HEK293T (cell line): ENCODE measurements at regions not wholly inside any gene's neighbourhood (a gene's known extent, or its start where the extent isn't known, plus 50 kb on each side); places are given as distances from the start of the nearest gene placed in this dataset.

Experiments
- CTCF ChIA-PET: fragments of 350-600 bp; formaldehyde crosslinking; extraction: SDS; loops from one replicate; lab custom pipeline; 2021; ENCODE audit warnings: antibody characterized with exemption, inconsistent platforms; lab: Yijun Ruan, JAX
- POLR2A ChIA-PET: fragments of 350-600 bp; formaldehyde crosslinking; extraction: SDS; loops from one replicate; lab custom pipeline; 2020; ENCODE audit warnings: antibody characterized with exemption, inconsistent platforms; lab: Yijun Ruan, JAX
- DNase-seq: peaks from one replicate; pipeline ENCODE4 v3.0.0; 2012; ENCODE audit warnings: mixed read lengths; ENCODE audit errors: extremely low spot score
- ARNT ChIP-seq: fragments of 450-650 bp; IDR thresholded peaks from 2 replicates; pipeline ENCODE4 v1.6.1; 2017; ENCODE audit warnings: mild to moderate bottlenecking
- BHLHE40 ChIP-seq: fragments of 450-650 bp; IDR thresholded peaks from 2 replicates; pipeline ENCODE4 v1.6.1; 2016; ENCODE audit warnings: mild to moderate bottlenecking, moderate library complexity, borderline replicate concordance
- CTBP1 ChIP-seq: fragments of 450-650 bp; IDR thresholded peaks from 2 replicates; pipeline ENCODE4 v1.6.1; 2016; ENCODE audit warnings: borderline replicate concordance
- ELF4 ChIP-seq: fragments of 450-650 bp; IDR thresholded peaks from 2 replicates; pipeline ENCODE4 v1.6.1; 2017; ENCODE audit warnings: antibody characterized with exemption
- FOXA1 ChIP-seq: fragments of 450-650 bp; IDR thresholded peaks from 2 replicates; pipeline ENCODE4 v1.6.1; 2016; ENCODE audit warnings: mild to moderate bottlenecking
- FOXK2 ChIP-seq: fragments of 450-650 bp; IDR thresholded peaks from 2 replicates; pipeline ENCODE4 v1.6.1; 2016; ENCODE audit warnings: mild to moderate bottlenecking
- FOXM1 ChIP-seq: fragments of 450-650 bp; IDR thresholded peaks from 2 replicates; pipeline ENCODE4 v1.6.1; 2017; ENCODE audit warnings: mild to moderate bottlenecking, borderline replicate concordance
- HDGF ChIP-seq: fragments of 450-650 bp; IDR thresholded peaks from 2 replicates; pipeline ENCODE4 v1.6.1; 2017; ENCODE audit warnings: antibody characterized with exemption, borderline replicate concordance
- L3MBTL2 ChIP-seq: fragments of 450-650 bp; conservative IDR thresholded peaks from 2 replicates; pipeline ENCODE4 v1.6.1; 2016; ENCODE audit warnings: mild to moderate bottlenecking
- LEF1 ChIP-seq: fragments of 450-650 bp; IDR thresholded peaks from 2 replicates; pipeline ENCODE4 v1.6.1; 2017; ENCODE audit warnings: mild to moderate bottlenecking, borderline replicate concordance
- NFRKB ChIP-seq: fragments of 450-650 bp; IDR thresholded peaks from 2 replicates; pipeline ENCODE4 v1.6.1; 2016; ENCODE audit warnings: mild to moderate bottlenecking, moderate library complexity
- PKNOX1 ChIP-seq: fragments of 450-650 bp; IDR thresholded peaks from 2 replicates; pipeline ENCODE4 v1.6.1; 2016
- SP1 ChIP-seq: fragments of 450-650 bp; IDR thresholded peaks from 2 replicates; pipeline ENCODE4 v1.6.1; 2017
- SUZ12 ChIP-seq: fragments of 450-650 bp; IDR thresholded peaks from 2 replicates; pipeline ENCODE4 v1.6.1; 2016; ENCODE audit warnings: mild to moderate bottlenecking
- TARDBP ChIP-seq: fragments of 450-650 bp; IDR thresholded peaks from 2 replicates; pipeline ENCODE4 v1.6.1; 2016
- ZNF384 ChIP-seq: fragments of 450-650 bp; IDR thresholded peaks from 2 replicates; pipeline ENCODE4 v1.6.1; 2016

DNA sequence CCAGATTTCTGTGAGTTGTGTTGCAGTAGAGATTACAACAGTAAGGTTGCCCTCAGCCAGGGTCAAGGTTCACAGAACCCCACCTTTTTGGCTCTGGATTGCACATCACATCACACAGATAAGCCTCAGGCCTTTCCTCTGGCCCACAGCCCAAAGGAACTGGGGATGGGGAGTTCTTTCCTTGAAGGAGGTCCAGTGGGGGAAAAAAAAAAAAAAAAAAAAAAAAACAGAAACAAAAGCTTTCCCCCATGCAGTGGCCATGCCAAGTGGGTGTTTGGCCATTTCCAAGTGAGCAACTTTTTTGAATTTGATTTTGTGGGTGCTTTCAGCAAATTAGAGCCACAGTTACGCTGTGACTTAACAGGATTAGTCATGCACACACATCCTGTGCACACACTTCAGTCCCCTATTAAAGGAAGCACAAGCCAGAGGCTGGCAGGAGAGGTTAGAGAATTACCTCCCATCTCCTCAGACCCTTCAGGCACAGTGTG lies 79.3 kb upstream of the NANOS1 start:
- ChIA-PET CTCF (no interaction called here), POLR2A (no interaction called here)
- TF ChIP-seq L3MBTL2, result no peak
- no peak for TF ChIP-seq BHLHE40
- no peak for TF ChIP-seq ARNT
- no peak for TF ChIP-seq FOXK2
- no peak for TF ChIP-seq FOXM1
- no peak for DNase-seq

GRCh38 chr10:118950997-118951637 lies 78.4 kb upstream of the NANOS1 start:
- no peak for DNase-seq
- POLR2A ChIA-PET, result interaction anchor here (0.7 kb wide), 1 partner anchor 10 kb away, joined by 3 read pairs; no protein-coding TSS in a partner anchor
- no peak for TF ChIP-seq BHLHE40
- TF ChIP-seq PKNOX1, result 0 out of 2 replicates have a peak, but pooled peaks have one; percentile 2
- CTCF ChIA-PET, result interaction anchor here (0.7 kb wide), 1 partner anchor 9 kb away, joined by 4 read pairs; no protein-coding TSS in a partner anchor

DNA sequence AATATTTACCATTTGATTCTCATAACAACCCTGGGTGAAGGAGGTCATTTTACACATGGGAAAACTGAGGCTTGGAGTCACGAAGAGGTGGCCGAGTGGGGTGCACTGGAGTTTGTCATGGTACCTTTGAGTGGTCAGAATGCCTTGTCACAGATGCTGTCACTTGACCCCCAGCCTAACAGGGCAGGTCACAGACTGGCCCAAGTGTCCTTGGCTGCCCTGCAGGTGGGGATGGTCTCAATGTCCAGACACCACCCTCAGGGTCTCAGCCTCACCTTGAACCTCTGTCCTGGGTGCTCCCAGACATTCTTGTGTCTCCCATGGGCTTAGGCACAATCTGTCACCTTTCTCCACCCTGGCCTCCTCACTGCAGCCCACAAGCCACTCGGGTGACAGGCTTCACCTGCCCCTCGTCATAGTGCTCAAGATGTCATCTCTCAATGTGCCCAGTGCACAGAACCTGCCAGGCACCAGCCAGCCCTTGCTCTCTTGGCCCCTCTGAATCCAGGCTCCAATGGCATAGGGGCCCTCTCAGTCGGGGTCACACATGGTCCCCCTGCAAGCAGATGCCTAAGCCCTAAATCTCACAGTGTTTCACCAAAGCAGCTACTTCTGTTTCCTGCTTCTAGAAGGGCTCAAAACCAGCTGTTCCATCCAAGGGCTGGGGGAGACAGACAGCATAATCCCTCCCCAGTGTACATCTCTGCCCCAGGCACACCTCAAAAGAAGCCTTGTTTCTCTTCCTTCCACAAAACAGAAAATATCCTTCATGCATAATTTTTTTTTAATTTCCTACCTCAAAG lies 76.8 kb upstream of the NANOS1 start:
- peak; percentile 5 for DNase-seq
- ChIA-PET POLR2A (no interaction called here), CTCF (interaction anchor here (0.7 kb wide), 1 partner anchor 10 kb away, joined by 6 read pairs; no protein-coding TSS in a partner anchor)
- TF ChIP-seq FOXK2 (no peak), LEF1 (no peak), HDGF (no peak)

GRCh38 chr10:118953598-118954393 lies 75.7 kb upstream of the NANOS1 start:
- ChIA-PET POLR2A (no interaction called here), CTCF (no interaction called here)
- TF ChIP-seq NFRKB (no peak), FOXA1 (no peak), HDGF (no peak), ZNF384 (no peak), SP1 (no peak), FOXK2 (no peak), TARDBP (no peak), SUZ12 (no peak), PKNOX1 (no peak), FOXM1 (no peak), L3MBTL2 (no peak), BHLHE40 (no peak), ARNT (no peak), ELF4 (no peak), LEF1 (no peak), CTBP1 (no peak)
- DNase-seq, result peak; percentile 5

DNA sequence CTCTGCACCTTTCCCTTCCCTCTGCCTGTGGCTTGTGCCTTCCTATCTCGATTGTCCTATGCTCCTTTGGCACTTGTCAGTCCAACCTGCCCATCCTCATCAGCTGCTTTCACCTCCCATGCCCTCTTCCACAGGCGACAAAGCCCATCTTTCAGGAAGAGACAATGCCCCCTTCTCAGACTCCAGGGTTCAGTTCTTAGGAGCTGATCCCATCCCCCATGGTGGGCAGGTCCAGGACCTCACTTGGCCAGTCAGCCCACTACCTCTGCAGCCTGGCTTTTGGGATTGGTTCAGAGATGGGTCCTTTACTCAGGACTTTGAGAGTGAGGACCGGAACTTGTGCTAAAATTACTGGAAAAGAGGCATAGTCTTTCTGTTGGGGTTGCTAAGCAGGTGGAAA lies 74.0 kb upstream of the NANOS1 start:
- POLR2A ChIA-PET, result no interaction called here
- DNase-seq, result no peak
- CTCF ChIA-PET, result no interaction called here
- TF ChIP-seq LEF1 (no peak), ZNF384 (no peak)

GRCh38 chr10:118955951-118956801 lies 73.3 kb upstream of the NANOS1 start:
- ChIA-PET POLR2A (no interaction called here), CTCF (interaction anchor here (0.6 kb wide), 1 partner anchor 24 kb away, joined by 6 read pairs; no protein-coding TSS in a partner anchor)
- TF ChIP-seq L3MBTL2 (no peak), FOXM1 (no peak), CTBP1 (no peak), FOXK2 (no peak), ARNT (no peak), LEF1 (no peak), SP1 (no peak), HDGF (no peak), ZNF384 (no peak), SUZ12 (no peak), BHLHE40 (no peak), PKNOX1 (no peak), NFRKB (no peak), TARDBP (no peak), ELF4 (no peak), FOXA1 (no peak)
- DNase-seq, result no peak
